ENCODE measurements at regions not wholly inside any gene's neighbourhood (a gene's known extent, or its start where the extent isn't known, plus 50 kb on each side); places are given as distances from the start of the nearest gene placed in this dataset.

DNA sequence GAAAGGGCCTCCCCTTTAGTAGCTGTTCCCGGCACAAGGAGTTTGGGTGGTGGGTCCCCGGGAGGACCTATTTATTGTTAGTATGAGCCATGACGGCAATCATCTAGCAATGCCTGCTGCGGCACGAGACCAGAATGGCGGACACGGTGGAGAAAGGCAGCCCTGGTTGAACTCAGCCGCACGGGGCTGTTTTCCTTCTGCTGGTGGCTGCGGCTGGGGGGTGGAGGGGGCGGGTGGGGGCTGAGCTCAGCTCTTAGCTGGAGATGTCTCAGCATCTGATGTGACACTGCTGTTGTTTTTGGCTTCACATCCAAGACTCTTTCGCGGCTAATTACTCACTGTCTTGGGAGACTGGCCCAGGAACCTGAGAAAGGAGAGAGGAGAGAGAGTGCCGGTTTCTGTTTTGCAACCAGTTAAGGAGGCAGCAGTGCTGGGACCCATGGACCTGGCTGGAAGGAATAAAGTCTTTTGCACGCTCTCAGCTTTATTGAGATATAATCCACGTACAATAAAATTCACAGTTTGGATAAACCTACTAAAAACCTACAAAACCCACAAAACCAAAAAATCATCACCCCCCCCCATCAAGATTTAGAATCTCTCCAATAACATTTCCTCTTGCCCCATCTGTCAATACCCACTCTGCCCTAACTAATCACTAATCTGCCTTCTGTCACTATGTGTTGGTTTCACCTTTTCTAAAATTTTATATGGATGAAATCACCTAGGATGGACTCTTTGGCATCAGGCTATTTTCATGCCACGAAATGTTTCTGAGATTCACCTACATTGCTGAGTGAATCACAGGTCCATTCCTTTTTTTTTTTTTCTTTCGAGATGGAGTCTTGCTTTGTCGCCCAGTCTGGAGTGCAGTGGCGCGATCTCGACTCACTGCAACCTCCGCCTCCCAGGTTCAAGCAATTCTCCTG is 81.8 kb upstream of the NEURL1B start:
- Histone ChIP-seq H3K27me3 (replicated peaks in 1 of 2; ENCODE audit: control insufficient read depth in 2 of 2, insufficient read depth in 2 of 2, low read length in 1 of 2) (peaks cover 10 to 11% of the 10 kb centered on the region in 2 experiments), H3K9ac (ENCODE audit: control insufficient read depth, insufficient read depth, low read length) (no peak overlapping the region), H3K27ac (ENCODE audit: control insufficient read depth, insufficient read depth) (no peak overlapping the region), H3K4me1 (ENCODE audit: control insufficient read depth, insufficient read depth, low read length) (no peaks in the 10 kb centered on the region), H3K9me3 (replicated peaks; ENCODE audit: control insufficient read depth, insufficient read depth, low read length) (no peaks in the 10 kb centered on the region), H3K4me2 (ENCODE audit: control insufficient read depth, insufficient read depth) (no peak overlapping the region), H3K36me3 (ENCODE audit: control insufficient read depth in 2 of 2, insufficient read depth in 2 of 2, low read length in 1 of 2) (no peaks in the 10 kb centered on the region), H3K79me2 (ENCODE audit: control insufficient read depth, insufficient read depth, low read length) (no peaks in the 10 kb centered on the region), H2AFZ (ENCODE audit: control insufficient read depth, low read depth, low read length) (no peak overlapping the region), H3K4me3 (no peak overlapping the region), H4K20me1 (ENCODE audit: control insufficient read depth, insufficient read depth) (no peaks in the 10 kb centered on the region)
- ChIA-PET RAD21 (ENCODE audit: unreplicated experiment) (no interaction called here), SMC1A (ENCODE audit: uncharacterized antibody, unreplicated experiment) (interaction anchor here (0.6 kb wide), 1 partner anchor 11 kb away, joined by 3 read pairs; no protein-coding TSS in a partner anchor), CTCF (no interaction called here), POLR2A (no interaction called here)
- TF ChIP-seq TAF1 (IDR thresholded peaks at IDR 0.05; ENCODE audit: borderline replicate concordance, low read depth, low read length) (no peak), MEF2A (IDR thresholded peaks at IDR 0.05; ENCODE audit: insufficient read depth, low read depth, low read length) (no peak), BRCA1 (IDR thresholded peaks at IDR 0.05; ENCODE audit: low read depth, low read length) (no peak), NBN (IDR thresholded peaks at IDR 0.05) (no peak), JUNB (IDR thresholded peaks at IDR 0.05) (no peak), RUNX3 (IDR thresholded peaks at IDR 0.05; ENCODE audit: low read length) (no peak), MEF2B (IDR thresholded peaks at IDR 0.05; ENCODE audit: partially characterized antibody, poor library complexity, severe bottlenecking) (no peak), TCF12 (IDR thresholded peaks at IDR 0.05; ENCODE audit: low read depth, low read length) (no peak), CEBPB (IDR thresholded peaks at IDR 0.05; ENCODE audit: borderline replicate concordance in 1 of 2, low read depth in 2 of 2, low read length in 2 of 2) (no peak)
- TF ChIP-seq, protein P1, sequence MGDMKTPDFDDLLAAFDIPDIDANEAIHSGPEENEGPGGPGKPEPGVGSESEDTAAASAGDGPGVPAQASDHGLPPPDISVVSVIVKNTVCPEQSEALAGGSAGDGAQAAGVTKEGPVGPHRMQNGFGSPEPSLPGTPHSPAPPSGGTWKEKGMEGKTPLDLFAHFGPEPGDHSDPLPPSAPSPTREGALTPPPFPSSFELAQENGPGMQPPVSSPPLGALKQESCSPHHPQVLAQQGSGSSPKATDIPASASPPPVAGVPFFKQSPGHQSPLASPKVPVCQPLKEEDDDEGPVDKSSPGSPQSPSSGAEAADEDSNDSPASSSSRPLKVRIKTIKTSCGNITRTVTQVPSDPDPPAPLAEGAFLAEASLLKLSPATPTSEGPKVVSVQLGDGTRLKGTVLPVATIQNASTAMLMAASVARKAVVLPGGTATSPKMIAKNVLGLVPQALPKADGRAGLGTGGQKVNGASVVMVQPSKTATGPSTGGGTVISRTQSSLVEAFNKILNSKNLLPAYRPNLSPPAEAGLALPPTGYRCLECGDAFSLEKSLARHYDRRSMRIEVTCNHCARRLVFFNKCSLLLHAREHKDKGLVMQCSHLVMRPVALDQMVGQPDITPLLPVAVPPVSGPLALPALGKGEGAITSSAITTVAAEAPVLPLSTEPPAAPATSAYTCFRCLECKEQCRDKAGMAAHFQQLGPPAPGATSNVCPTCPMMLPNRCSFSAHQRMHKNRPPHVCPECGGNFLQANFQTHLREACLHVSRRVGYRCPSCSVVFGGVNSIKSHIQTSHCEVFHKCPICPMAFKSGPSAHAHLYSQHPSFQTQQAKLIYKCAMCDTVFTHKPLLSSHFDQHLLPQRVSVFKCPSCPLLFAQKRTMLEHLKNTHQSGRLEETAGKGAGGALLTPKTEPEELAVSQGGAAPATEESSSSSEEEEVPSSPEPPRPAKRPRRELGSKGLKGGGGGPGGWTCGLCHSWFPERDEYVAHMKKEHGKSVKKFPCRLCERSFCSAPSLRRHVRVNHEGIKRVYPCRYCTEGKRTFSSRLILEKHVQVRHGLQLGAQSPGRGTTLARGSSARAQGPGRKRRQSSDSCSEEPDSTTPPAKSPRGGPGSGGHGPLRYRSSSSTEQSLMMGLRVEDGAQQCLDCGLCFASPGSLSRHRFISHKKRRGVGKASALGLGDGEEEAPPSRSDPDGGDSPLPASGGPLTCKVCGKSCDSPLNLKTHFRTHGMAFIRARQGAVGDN (IDR thresholded peaks at IDR 0.05): no peak
- ATAC-seq (no peak), FAIRE-seq (no peak), DNase-seq (ENCODE audit: low read depth, low spot score) (no peak)
- 49% methylated on average over 13 of the region's 23 CpGs for WGBS (ENCODE audit: insufficient coverage, insufficient replicate concordance, low lambda C conversion rate, missing lambda C conversion rate)
- in situ Hi-C loops (cut with MboI): no loop called here
- BruUV-seq (replicated peaks): no TSS peak
- intact Hi-C loops (cut with micrococcal nuclease; ENCODE audit: unreplicated experiment): no loop called here

Data from GM12878 (cell line).